ENCODE measurements at regions not wholly inside any gene's neighbourhood (a gene's known extent, or its start where the extent isn't known, plus 50 kb on each side); places are given as distances from the start of the nearest gene placed in this dataset.
A peak's percentile ranks its signal among the peaks of the same experiment; 100 is the strongest.

- TF ChIP-seq ARNT (IDR thresholded peaks at IDR 0.05) (no peak), ELF4 (IDR thresholded peaks at IDR 0.05) (no peak), ZNF384 (IDR thresholded peaks at IDR 0.05) (no peak), FOXM1 (IDR thresholded peaks at IDR 0.05; ENCODE audit: borderline replicate concordance) (no peak), NFRKB (IDR thresholded peaks at IDR 0.05) (no peak), LEF1 (IDR thresholded peaks at IDR 0.05; ENCODE audit: borderline replicate concordance) (no peak), BHLHE40 (IDR thresholded peaks at IDR 0.05; ENCODE audit: borderline replicate concordance) (no peak), FOXA1 (IDR thresholded peaks at IDR 0.05) (no peak), SUZ12 (IDR thresholded peaks at IDR 0.05) (no peak), L3MBTL2 (conservative IDR thresholded peaks at IDR 0.05) (no peak), TARDBP (IDR thresholded peaks at IDR 0.05) (no peak)
- TF ChIP-seq, protein P1, sequence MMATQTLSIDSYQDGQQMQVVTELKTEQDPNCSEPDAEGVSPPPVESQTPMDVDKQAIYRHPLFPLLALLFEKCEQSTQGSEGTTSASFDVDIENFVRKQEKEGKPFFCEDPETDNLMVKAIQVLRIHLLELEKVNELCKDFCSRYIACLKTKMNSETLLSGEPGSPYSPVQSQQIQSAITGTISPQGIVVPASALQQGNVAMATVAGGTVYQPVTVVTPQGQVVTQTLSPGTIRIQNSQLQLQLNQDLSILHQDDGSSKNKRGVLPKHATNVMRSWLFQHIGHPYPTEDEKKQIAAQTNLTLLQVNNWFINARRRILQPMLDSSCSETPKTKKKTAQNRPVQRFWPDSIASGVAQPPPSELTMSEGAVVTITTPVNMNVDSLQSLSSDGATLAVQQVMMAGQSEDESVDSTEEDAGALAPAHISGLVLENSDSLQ (IDR thresholded peaks at IDR 0.05): no peak
- CTCF ChIA-PET: no interaction called here
- DNase-seq (ENCODE audit: extremely low spot score): no peak
- POLR2A ChIA-PET: no interaction called here
Measured at GRCh38 chr12:85639834-85640233, 196.4 kb downstream of the RASSF9 start.

GRCh38 chr12:85641796-85642195, 194.4 kb downstream of the RASSF9 start:
- TF ChIP-seq FOXA1 (IDR thresholded peaks at IDR 0.05) (no peak), HDGF (IDR thresholded peaks at IDR 0.05; ENCODE audit: borderline replicate concordance) (no peak), ZNF384 (IDR thresholded peaks at IDR 0.05) (no peak), BHLHE40 (IDR thresholded peaks at IDR 0.05; ENCODE audit: borderline replicate concordance) (no peak), FOXM1 (IDR thresholded peaks at IDR 0.05; ENCODE audit: borderline replicate concordance) (no peak), SP1 (IDR thresholded peaks at IDR 0.05) (no peak), TARDBP (IDR thresholded peaks at IDR 0.05) (no peak), FOXK2 (IDR thresholded peaks at IDR 0.05) (no peak), L3MBTL2 (conservative IDR thresholded peaks at IDR 0.05) (no peak), CTBP1 (IDR thresholded peaks at IDR 0.05; ENCODE audit: borderline replicate concordance) (no peak), ELF4 (IDR thresholded peaks at IDR 0.05) (no peak), LEF1 (IDR thresholded peaks at IDR 0.05; ENCODE audit: borderline replicate concordance) (no peak), SUZ12 (IDR thresholded peaks at IDR 0.05) (no peak), NFRKB (IDR thresholded peaks at IDR 0.05) (no peak), ARNT (IDR thresholded peaks at IDR 0.05) (no peak)
- TF ChIP-seq, protein P1 (IDR thresholded peaks at IDR 0.05): no peak
- ChIA-PET POLR2A (no interaction called here), CTCF (no interaction called here)
- DNase-seq (ENCODE audit: extremely low spot score): no peak

DNA sequence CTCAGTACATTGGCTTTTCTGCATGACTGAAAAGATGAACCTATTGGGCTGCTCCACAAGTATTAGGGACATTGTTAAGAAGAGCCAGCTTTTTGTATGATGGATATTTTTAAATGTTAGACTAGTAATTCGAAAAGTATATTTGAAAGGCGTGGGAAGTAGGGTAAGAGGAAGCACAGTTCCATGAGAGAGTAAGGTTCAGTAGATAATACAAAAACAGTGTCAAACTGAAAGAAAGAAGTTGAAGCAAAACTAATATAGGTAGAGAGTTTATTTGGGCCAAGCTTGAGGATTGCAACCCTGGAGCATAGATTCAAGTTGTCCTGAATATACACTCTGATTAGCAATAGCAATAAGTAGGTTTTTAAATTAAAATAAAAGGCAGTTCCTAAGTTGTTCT, 193.9 kb downstream of the RASSF9 start:
- DNase-seq (ENCODE audit: extremely low spot score): no peak
- no peak for TF ChIP-seq ARNT (IDR thresholded peaks at IDR 0.05)
- ChIA-PET CTCF (no interaction called here), POLR2A (no interaction called here)

- POLR2A ChIA-PET: no interaction called here
- peak; percentile 13 for DNase-seq (ENCODE audit: extremely low spot score)
- TF ChIP-seq FOXA1 (IDR thresholded peaks at IDR 0.05) (no peak), LEF1 (IDR thresholded peaks at IDR 0.05; ENCODE audit: borderline replicate concordance) (no peak), ARNT (IDR thresholded peaks at IDR 0.05) (no peak), ZNF384 (IDR thresholded peaks at IDR 0.05) (no peak), SP1 (IDR thresholded peaks at IDR 0.05) (no peak)
- TF ChIP-seq, protein P1 (IDR thresholded peaks at IDR 0.05): no peak
- CTCF ChIA-PET: no interaction called here
Measured at GRCh38 chr12:85642808-85643207, 193.4 kb downstream of the RASSF9 start.

DNA sequence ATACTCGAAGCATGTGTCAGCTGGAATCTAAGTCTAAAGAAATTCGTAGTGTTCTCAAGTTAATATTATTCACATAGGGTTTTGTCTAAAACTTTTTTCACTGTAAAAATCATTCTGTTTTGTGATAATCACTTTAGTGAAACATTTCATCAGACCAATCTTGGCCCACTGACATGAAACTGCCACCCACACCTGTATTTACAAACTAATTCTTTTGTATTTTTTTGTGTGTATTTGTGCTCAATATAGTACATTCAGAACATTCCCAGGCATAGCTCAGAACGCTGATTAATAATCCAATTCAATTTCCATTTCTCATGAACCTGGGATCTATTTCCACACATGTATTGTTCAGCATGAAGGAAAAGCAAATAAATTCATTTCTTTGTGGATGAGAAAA, 191.7 kb downstream of the RASSF9 start:
- DNase-seq (ENCODE audit: extremely low spot score): no peak
- POLR2A ChIA-PET: no interaction called here
- TF ChIP-seq L3MBTL2 (conservative IDR thresholded peaks at IDR 0.05) (no peak), LEF1 (IDR thresholded peaks at IDR 0.05; ENCODE audit: borderline replicate concordance) (no peak), ELF4 (IDR thresholded peaks at IDR 0.05) (no peak)
- CTCF ChIA-PET: no interaction called here

- TF ChIP-seq CTBP1 (IDR thresholded peaks at IDR 0.05; ENCODE audit: borderline replicate concordance) (no peak), FOXM1 (IDR thresholded peaks at IDR 0.05; ENCODE audit: borderline replicate concordance) (no peak), ZNF384 (IDR thresholded peaks at IDR 0.05) (no peak), ELF4 (IDR thresholded peaks at IDR 0.05) (no peak)
- ChIA-PET CTCF (no interaction called here), POLR2A (no interaction called here)
- no peak for DNase-seq (ENCODE audit: extremely low spot score)
Measured at GRCh38 chr12:85653731-85654455, 182.3 kb downstream of the RASSF9 start.

GRCh38 chr12:85654456-85654840, 181.8 kb downstream of the RASSF9 start:
- TF ChIP-seq, protein P1 (IDR thresholded peaks at IDR 0.05): no peak

More at GRCh38 chr12:85654456-85654840, 181.8 kb downstream of the RASSF9 start:
- DNase-seq (ENCODE audit: extremely low spot score): no peak
- ChIA-PET POLR2A (no interaction called here), CTCF (interaction anchor here (0.5 kb wide), 1 partner anchor 217 kb away, joined by 4 read pairs; no protein-coding TSS in a partner anchor)
